Spleen (tissue), 11 donors: ENCODE measurements at regions not wholly inside any gene's neighbourhood (a gene's known extent, or its start where the extent isn't known, plus 50 kb on each side); places are given as distances from the start of the nearest gene placed in this dataset.

Experiments
- DNase-seq: peaks from one replicate; pipeline ENCODE4 v3.0.0-alpha.2; 2020
- H3K27ac ChIP-seq, 8 donors: fragments of 200-600 bp; sonication (generic) in 7 of 8; 1 replicate in 4 of 8; 2 replicates in 4 of 8; pipeline versions ENCODE4 v1.5.0 to v1.8.0; 2016 to 2021; ENCODE audit warnings: inconsistent platforms in 4 of 8, mild to moderate bottlenecking in 4 of 8, moderate library complexity in 1 of 8
- H3K27me3 ChIP-seq, 7 donors: fragments of 200-600 bp; sonication (generic) in 6 of 7; replicated peaks in 1 of 7; 1 replicate in 4 of 7; 2 replicates in 3 of 7; pipeline versions ENCODE4 v1.5.0 to v1.8.0; 2016 to 2021; ENCODE audit warnings: inconsistent platforms in 3 of 7, mild to moderate bottlenecking in 1 of 7
- H3K36me3 ChIP-seq, 6 donors: fragments of 200-600 bp; sonication (generic) in 5 of 6; 1 replicate in 4 of 6; 2 replicates in 2 of 6; pipeline versions ENCODE4 v1.5.0 to v1.8.0; 2016 to 2021; ENCODE audit warnings: inconsistent platforms in 2 of 6
- H3K4me1 ChIP-seq, 6 donors: fragments of 200-600 bp; sonication (generic) in 5 of 6; 1 replicate in 3 of 6; 2 replicates in 3 of 6; pipeline versions ENCODE4 v1.5.0 to v1.8.0; 2016 to 2021; ENCODE audit warnings: inconsistent platforms in 3 of 6
- H3K4me3 ChIP-seq, 8 donors: fragments of 200-600 bp; sonication (generic) in 7 of 8; 1 replicate in 4 of 8; 2 replicates in 4 of 8; pipeline versions ENCODE4 v1.5.0 to v1.8.0; 2016 to 2021; ENCODE audit warnings: inconsistent platforms in 4 of 8, mild to moderate bottlenecking in 4 of 8, moderate library complexity in 2 of 8
- H3K9me3 ChIP-seq, 8 donors: fragments of 200-600 bp; sonication (generic) in 7 of 8; 1 replicate in 4 of 8; 2 replicates in 4 of 8; pipeline versions ENCODE4 v1.5.0 to v1.8.0; 2016 to 2021; ENCODE audit warnings: inconsistent platforms in 4 of 8
- POLR2A ChIP-seq, 3 donors: fragments of 450-650 bp; IDR thresholded peaks; one replicate each; pipeline ENCODE4 v1.5.1; 2017; ENCODE audit warnings: antibody characterized with exemption in 3 of 3, mild to moderate bottlenecking in 1 of 3
- POLR2AphosphoS5 ChIP-seq, 3 donors: sonication (generic); formaldehyde crosslinking; IDR thresholded peaks; one replicate each; pipeline ENCODE4 v1.5.1; 2017; ENCODE audit warnings: antibody characterized with exemption in 3 of 3
- WGBS, 5 donors: extraction: QIAGEN DNeasy Blood & Tissue Kit in 3 of 5; methylation state at CpG; one replicate each; pipeline versions ENCODE4 v1.1.5 to v1.1.7; 2013 to 2018; 5-methylcytosine and 5-hydroxymethylcytosine counted together
- intact Hi-C: fragments of 100-400 bp; cut with DNase I; formaldehyde crosslinking; loops from one replicate; pipeline ENCODE4 v1.15.0; 2023; ENCODE audit warnings: low total_unique reads
- TF ChIP-seq, protein P1 (sequence below), 11 experiments: fragments of 200-600 bp in 7 of 11; fragments of 450-650 bp in 4 of 11; sonication (generic) in 4 of 11; IDR thresholded peaks in 8 of 11; conservative IDR thresholded peaks in 3 of 11; 1 replicate in 7 of 11; 2 replicates in 4 of 11; pipeline versions ENCODE4 v1.4.0 to v1.8.0; 2016 to 2021; ENCODE audit warnings: antibody characterized with exemption in 11 of 11, inconsistent platforms in 4 of 11, mild to moderate bottlenecking in 1 of 11
- donor health status: healthy with polysubstance abuse.
- donor health status: DM: no; HTN: no; CAD: no; lungs with moderate emphysema.
- donor health status: DM: no; HTN: no; CAD: no.
- donor health status: Bipolar disorder and iron deficiency.
- donor health status: healthy.
- donor health status: DM: no; HTN: no; CAD: no.
- donor health status: DM: yes; HTN: yes; CAD: no.

DNA sequence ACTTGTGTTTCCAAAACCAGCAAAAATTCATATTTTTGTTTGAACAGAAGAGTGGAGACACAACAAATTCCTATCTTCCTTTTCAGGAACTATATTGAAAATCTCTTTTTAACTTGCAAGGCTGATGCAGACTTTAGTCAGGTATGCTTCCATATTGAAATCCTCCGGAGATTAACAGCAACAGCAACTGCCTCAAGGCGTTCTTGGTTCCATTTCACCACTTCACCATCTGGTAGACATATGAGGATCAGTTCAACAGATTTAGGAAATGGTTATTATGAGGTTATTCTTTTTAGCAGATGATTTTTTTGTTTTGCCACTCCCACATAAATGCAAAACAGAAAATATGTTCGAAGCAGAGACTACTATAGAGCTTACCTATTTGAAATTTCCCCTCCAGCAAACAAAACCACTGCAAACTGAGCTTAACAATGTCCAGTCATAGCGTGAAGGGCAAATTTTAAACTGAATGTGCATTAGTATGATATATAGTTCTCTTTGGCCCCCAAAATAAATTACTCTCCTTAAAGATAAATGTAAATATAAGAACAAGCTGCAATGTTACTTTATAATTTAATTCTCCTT, 520.5 kb upstream of the ADGRB3 start:
- no peak for TF ChIP-seq POLR2AphosphoS5 (IDR thresholded peaks at IDR 0.05)
- no peak for TF ChIP-seq POLR2A (IDR thresholded peaks at IDR 0.05)
- TF ChIP-seq, protein P1, sequence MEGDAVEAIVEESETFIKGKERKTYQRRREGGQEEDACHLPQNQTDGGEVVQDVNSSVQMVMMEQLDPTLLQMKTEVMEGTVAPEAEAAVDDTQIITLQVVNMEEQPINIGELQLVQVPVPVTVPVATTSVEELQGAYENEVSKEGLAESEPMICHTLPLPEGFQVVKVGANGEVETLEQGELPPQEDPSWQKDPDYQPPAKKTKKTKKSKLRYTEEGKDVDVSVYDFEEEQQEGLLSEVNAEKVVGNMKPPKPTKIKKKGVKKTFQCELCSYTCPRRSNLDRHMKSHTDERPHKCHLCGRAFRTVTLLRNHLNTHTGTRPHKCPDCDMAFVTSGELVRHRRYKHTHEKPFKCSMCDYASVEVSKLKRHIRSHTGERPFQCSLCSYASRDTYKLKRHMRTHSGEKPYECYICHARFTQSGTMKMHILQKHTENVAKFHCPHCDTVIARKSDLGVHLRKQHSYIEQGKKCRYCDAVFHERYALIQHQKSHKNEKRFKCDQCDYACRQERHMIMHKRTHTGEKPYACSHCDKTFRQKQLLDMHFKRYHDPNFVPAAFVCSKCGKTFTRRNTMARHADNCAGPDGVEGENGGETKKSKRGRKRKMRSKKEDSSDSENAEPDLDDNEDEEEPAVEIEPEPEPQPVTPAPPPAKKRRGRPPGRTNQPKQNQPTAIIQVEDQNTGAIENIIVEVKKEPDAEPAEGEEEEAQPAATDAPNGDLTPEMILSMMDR (IDR thresholded peaks at IDR 0.05 in 8 of 11, conservative IDR thresholded peaks at IDR 0.05 in 3 of 11), result no peak
- H3K27me3 ChIP-seq, result no peaks in the 10 kb centered on the region
- DNase-seq, result no peak
- peaks cover 0 to 8% (median 0%) of the 10 kb centered on the region in 8 donors for H3K9me3 ChIP-seq
- 71 to 82% (median 73%) methylated on average over 4 of the region's 4 CpGs for WGBS, 5 donors
- no peaks in the 10 kb centered on the region for H3K36me3 ChIP-seq
- H3K27ac ChIP-seq, result no peak overlapping the region
- no peaks in the 10 kb centered on the region for H3K4me1 ChIP-seq
- no peak overlapping the region for H3K4me3 ChIP-seq
- intact Hi-C loops, result no loop called here

DNA sequence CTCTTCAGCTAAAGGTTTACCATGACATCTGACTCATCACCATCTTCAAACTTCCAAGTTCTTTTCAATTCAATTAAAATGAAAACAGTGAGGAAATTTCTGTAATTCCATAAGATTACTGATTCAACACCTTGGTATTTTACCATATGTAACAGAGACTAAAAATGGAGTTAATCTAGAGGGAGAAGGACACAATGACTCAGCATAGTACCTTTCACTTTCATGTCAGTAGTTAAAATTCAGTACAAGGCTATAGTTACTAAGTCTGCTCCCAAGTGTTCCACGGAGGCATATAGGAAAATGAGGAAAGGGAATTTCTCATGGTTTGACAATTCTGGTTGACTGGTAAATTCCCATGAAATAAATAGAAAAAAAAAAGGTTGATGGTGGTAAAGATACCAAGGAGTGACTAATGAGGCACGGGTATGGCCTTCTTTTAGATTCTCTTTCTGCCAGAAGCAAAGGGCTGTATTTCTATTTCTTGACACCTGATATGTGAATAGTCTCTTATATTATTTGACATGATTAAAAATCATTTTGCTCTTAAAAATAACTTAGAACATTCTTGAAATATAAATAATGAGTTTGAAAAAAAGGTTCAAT, 526.7 kb upstream of the ADGRB3 start:
- TF ChIP-seq POLR2AphosphoS5 (IDR thresholded peaks at IDR 0.05), result no peak
- no peak for TF ChIP-seq POLR2A (IDR thresholded peaks at IDR 0.05)
- TF ChIP-seq, protein P1 (IDR thresholded peaks at IDR 0.05 in 8 of 11, conservative IDR thresholded peaks at IDR 0.05 in 3 of 11), result no peak
- no peak overlapping the region for H3K4me3 ChIP-seq
- no peak overlapping the region for H3K27ac ChIP-seq
- DNase-seq, result no peak
- H3K36me3 ChIP-seq, result no peaks in the 10 kb centered on the region
- intact Hi-C loops, result no loop called here
- H3K4me1 ChIP-seq, result no peaks in the 10 kb centered on the region
- WGBS, 5 donors, result 68 to 81% (median 74%) methylated on average over 2 of the region's 2 CpGs
- peaks cover 0 to 7% (median 0%) of the 10 kb centered on the region in 8 donors for H3K9me3 ChIP-seq
- no peaks in the 10 kb centered on the region for H3K27me3 ChIP-seq

DNA sequence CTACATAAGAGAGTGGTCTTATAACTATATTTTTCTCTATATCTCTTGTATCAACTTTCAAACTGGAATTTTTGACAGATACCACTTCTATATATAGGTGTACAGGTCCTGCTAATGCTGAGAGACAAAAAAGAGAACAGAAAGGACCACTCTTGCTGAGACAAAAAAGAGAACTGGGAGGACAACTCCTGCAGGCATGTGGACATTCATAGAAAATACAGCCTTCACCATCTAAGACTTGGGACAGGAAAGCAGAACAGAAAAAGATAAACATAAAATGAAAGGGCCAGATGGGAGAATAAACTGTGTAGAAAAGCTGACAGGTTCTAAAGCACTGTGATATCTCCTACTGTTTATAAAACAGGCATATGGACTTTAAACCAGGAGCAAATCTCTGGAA, 541.0 kb upstream of the ADGRB3 start:
- no peak for DNase-seq
- no peaks in the 10 kb centered on the region for H3K4me1 ChIP-seq
- no peaks in the 10 kb centered on the region for H3K27me3 ChIP-seq
- H3K9me3 ChIP-seq, result no peaks in the 10 kb centered on the region
- H3K4me3 ChIP-seq, result no peak overlapping the region
- peak overlapping the region in 1 of 8 donors; percentile 8 for H3K27ac ChIP-seq
- TF ChIP-seq POLR2A (IDR thresholded peaks at IDR 0.05), result no peak
- H3K36me3 ChIP-seq, result no peaks in the 10 kb centered on the region
- intact Hi-C loops, result no loop called here

DNA sequence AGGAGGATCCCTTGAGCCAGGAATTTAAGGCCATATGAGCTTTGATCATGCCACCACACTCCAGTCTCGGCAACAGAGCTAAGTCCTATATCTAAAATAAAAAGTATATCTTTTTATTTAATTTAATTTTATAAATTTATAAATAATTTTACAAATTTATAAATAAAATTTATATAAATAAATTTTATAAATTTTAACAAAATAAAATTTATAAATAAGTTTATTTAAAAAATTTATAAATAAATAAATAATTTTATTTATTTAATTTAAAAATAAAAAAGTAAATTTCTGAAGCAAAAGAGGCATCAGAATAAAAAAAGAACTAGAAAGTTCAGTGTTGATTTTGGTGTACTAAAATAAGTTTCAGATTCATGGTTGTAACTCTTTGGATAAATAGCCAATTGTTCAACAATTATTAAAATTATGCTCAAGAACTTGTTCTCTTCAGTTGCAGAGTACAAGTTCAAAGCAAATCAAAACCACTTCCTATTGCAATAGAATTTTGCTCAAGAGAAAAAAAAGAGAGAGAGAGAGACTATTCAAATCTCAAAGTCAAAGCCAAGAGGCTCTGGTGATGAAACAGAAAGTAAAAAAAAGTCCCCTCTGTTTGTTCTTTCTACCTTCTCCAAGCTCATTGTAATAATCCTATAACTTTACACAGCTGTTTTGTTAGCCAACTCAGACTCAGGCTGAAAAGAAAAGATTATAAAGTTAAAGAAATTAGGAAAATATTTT, 547.5 kb upstream of the ADGRB3 start:
- Histone ChIP-seq H3K36me3 (no peaks in the 10 kb centered on the region), H3K4me1 (peaks cover 0 to 3% (median 0%) of the 10 kb centered on the region in 6 donors), H3K4me3 (no peak overlapping the region), H3K9me3 (peaks cover 0 to 14% (median 4%) of the 10 kb centered on the region in 8 donors), H3K27ac (peak overlapping the region in 3 of 8 donors; percentile 6 to 61 (median 10)), H3K27me3 (no peaks in the 10 kb centered on the region)
- WGBS, 5 donors, result 67 to 90% (median 77%) methylated on average over 1 of the region's 1 CpG
- intact Hi-C loops, result no loop called here
- TF ChIP-seq, protein P1 (IDR thresholded peaks at IDR 0.05 in 8 of 11, conservative IDR thresholded peaks at IDR 0.05 in 3 of 11), result no peak
- TF ChIP-seq POLR2AphosphoS5 (IDR thresholded peaks at IDR 0.05) (no peak), POLR2A (IDR thresholded peaks at IDR 0.05) (no peak)
- no peak for DNase-seq
